HCT116 (cell line): ENCODE measurements at regions not wholly inside any gene's neighbourhood (a gene's known extent, or its start where the extent isn't known, plus 50 kb on each side); places are given as distances from the start of the nearest gene placed in this dataset.
A peak's percentile ranks its signal among the peaks of the same experiment; 100 is the strongest.

ENCODE experiments used
- ATAC-seq: fragments of 200-7000 bp; cut with Tn5 transposase; 2 replicates; pipeline ENCODE4 v1.9.1; 2020; ENCODE audit warnings: mild to moderate bottlenecking, moderate library complexity
- BruUV-seq: library from RNA; stranded (reverse); fragments of 400-500 nt; replicated peaks from 2 replicates; lab custom pipeline; 2021; lab: Mats Ljungman, UMichigan
- CTCF ChIA-PET: fragments of 300-600 bp; sonication (Branson Sonifier 250); formaldehyde crosslinking; loops from one replicate; lab custom pipeline; 2021; ENCODE audit warnings: antibody characterized with exemption; lab: Charles Lee
- POLR2A ChIA-PET: fragments of 300-600, 350-600 bp; sonication (Branson Sonifier 250); formaldehyde crosslinking; loops from one replicate; lab custom pipeline; 2021; ENCODE audit warnings: antibody characterized with exemption; lab: Charles Lee
- RAD21 ChIA-PET, 2 experiments: fragments of 300-600 bp; sonication (Branson Sonifier 250); formaldehyde crosslinking; loops; one replicate each; lab custom pipeline; 2023; ENCODE audit warnings: low total read pairs in 2 of 2; ENCODE audit not compliant: uncharacterized antibody in 2 of 2, unreplicated experiment in 2 of 2, low non-redundant PET in 1 of 2; lab: Charles Lee
- DNase-seq: peaks from one replicate; pipeline ENCODE4 v3.0.0-alpha.2; 2010; ENCODE audit warnings: low read depth, low spot score
- H2AFZ ChIP-seq: fragments of 200-600 bp; shearing (Covaris generic), sonication (generic); 2 replicates; pipeline ENCODE4 v1.6.1; 2017; ENCODE audit warnings: low read depth, mixed run types, mixed read lengths, antibody characterized with exemption, low read length; ENCODE audit not compliant: poor library complexity, severe bottlenecking
- H3K27ac ChIP-seq: 2 replicates; pipeline ENCODE4 v1.5.1; 2012; ENCODE audit warnings: low read depth, low read length
- H3K27me3 ChIP-seq: fragments of 200-600 bp; sonication (generic); 2 replicates; pipeline ENCODE4 v1.6.1; 2016; ENCODE audit warnings: mixed run types, low read length, mixed read lengths; ENCODE audit not compliant: insufficient read depth
- H3K36me3 ChIP-seq, 2 experiments: fragments of 200-500 bp in 1 of 2; fragments of 200-600 bp in 1 of 2; sonication (Bioruptor generic) in 1 of 2; sonication (generic) in 1 of 2; 2 replicates each; pipeline versions ENCODE4 v1.5.1 to v1.6.1; 2014 to 2016; ENCODE audit warnings: low read length in 2 of 2, inconsistent platforms in 1 of 2, mixed read lengths in 1 of 2, mixed run types in 1 of 2; ENCODE audit not compliant: insufficient read depth in 2 of 2, control insufficient read depth in 1 of 2
- H3K4me1 ChIP-seq, 2 experiments: fragments of 200-600 bp in 1 of 2; sonication (generic) in 1 of 2; 2 replicates each; pipeline versions ENCODE4 v1.5.1 to v1.6.1; 2012 to 2017; ENCODE audit warnings: low read length in 2 of 2, inconsistent platforms in 1 of 2, mild to moderate bottlenecking in 1 of 2, mixed read lengths in 1 of 2, mixed run types in 1 of 2, moderate library complexity in 1 of 2; ENCODE audit not compliant: insufficient read depth in 2 of 2, control insufficient read depth in 1 of 2
- H3K4me2 ChIP-seq: fragments of 200-600 bp; sonication (generic); 2 replicates; pipeline ENCODE4 v1.6.1; 2017; ENCODE audit warnings: mixed run types, low read length, mixed read lengths
- H3K4me3 ChIP-seq, 2 experiments: fragments of 200-600 bp in 1 of 2; sonication (generic) in 1 of 2; replicated peaks in 1 of 2; 2 replicates each; pipeline ENCODE4 v1.5.1; 2011 to 2016; ENCODE audit warnings: low read length in 2 of 2, control low read depth in 1 of 2, low read depth in 1 of 2, mild to moderate bottlenecking in 1 of 2, mixed read lengths in 1 of 2, mixed run types in 1 of 2
- H3K79me2 ChIP-seq: fragments of 200-600 bp; sonication (generic); 2 replicates; pipeline ENCODE4 v1.6.1; 2017; ENCODE audit warnings: mild to moderate bottlenecking, mixed run types, low read length, moderate library complexity, mixed read lengths; ENCODE audit not compliant: insufficient read depth
- H3K9ac ChIP-seq: fragments of 200-600 bp; sonication (generic); 2 replicates; pipeline ENCODE4 v1.6.1; 2016; ENCODE audit warnings: low read length, mixed read lengths
- H3K9me2 ChIP-seq: fragments of 200-600 bp; sonication (generic), shearing (Covaris generic); 2 replicates; pipeline ENCODE4 v1.6.1; 2017; ENCODE audit warnings: mixed run types, mild to moderate bottlenecking, moderate library complexity; ENCODE audit not compliant: insufficient read depth
- H3K9me3 ChIP-seq, 2 experiments: fragments of 200-500 bp in 1 of 2; fragments of 200-600 bp in 1 of 2; sonication (Bioruptor generic) in 1 of 2; sonication (generic) in 1 of 2; 2 replicates each; pipeline ENCODE4 v1.6.1; 2014 to 2017; ENCODE audit warnings: low read length in 2 of 2, mixed read lengths in 2 of 2, inconsistent platforms in 1 of 2, low read depth in 1 of 2, mild to moderate bottlenecking in 1 of 2, mixed run types in 1 of 2, moderate library complexity in 1 of 2; ENCODE audit not compliant: control insufficient read depth in 1 of 2, insufficient read depth in 1 of 2
- H4K20me1 ChIP-seq: fragments of 200-600 bp; sonication (generic), shearing (Covaris generic); 2 replicates; pipeline ENCODE4 v1.6.1; 2017; ENCODE audit warnings: mixed run types, mild to moderate bottlenecking, moderate library complexity; ENCODE audit not compliant: insufficient read depth
- CBX3 ChIP-seq: IDR thresholded peaks from 2 replicates; pipeline ENCODE4 v1.6.1; 2012; ENCODE audit warnings: low read depth
- EGR1 ChIP-seq: IDR thresholded peaks from 2 replicates; pipeline ENCODE4 v1.6.1; 2012; ENCODE audit warnings: low read depth
- EZH2phosphoT487 ChIP-seq: fragments of 200-600 bp; IDR thresholded peaks from 2 replicates; pipeline ENCODE4 v1.6.1; 2018; ENCODE audit warnings: antibody characterized with exemption, borderline replicate concordance
- FOSL1 ChIP-seq: IDR thresholded peaks from 2 replicates; pipeline ENCODE4 v1.6.1; 2012; ENCODE audit warnings: low read depth
- JUND ChIP-seq: IDR thresholded peaks from 2 replicates; pipeline ENCODE4 v1.6.1; 2012
- POLR2A ChIP-seq: IDR thresholded peaks from 2 replicates; pipeline ENCODE4 v1.7.0; 2011; ENCODE audit warnings: borderline replicate concordance; ENCODE audit not compliant: insufficient read depth, insufficient read length; ENCODE audit errors: extremely low read depth
- POLR2AphosphoS5 ChIP-seq: IDR thresholded peaks from 2 replicates; pipeline ENCODE4 v1.6.1; 2011; ENCODE audit warnings: mild to moderate bottlenecking, low read depth, low read length, moderate library complexity
- RAD21 ChIP-seq: IDR thresholded peaks from 2 replicates; pipeline ENCODE4 v1.6.1; 2012; ENCODE audit warnings: low read depth, mild to moderate bottlenecking
- SIN3A ChIP-seq: IDR thresholded peaks from 2 replicates; pipeline ENCODE4 v1.6.1; 2012; ENCODE audit warnings: low read depth
- SP1 ChIP-seq: IDR thresholded peaks from 2 replicates; pipeline ENCODE4 v1.6.1; 2012; ENCODE audit warnings: low read depth
- SRF ChIP-seq: IDR thresholded peaks from 2 replicates; pipeline ENCODE4 v1.6.1; 2012; ENCODE audit warnings: low read depth
- YY1 ChIP-seq: IDR thresholded peaks from 2 replicates; pipeline ENCODE4 v1.6.1; 2011; ENCODE audit warnings: low read length, low read depth, moderate library complexity, mild to moderate bottlenecking; ENCODE audit not compliant: insufficient replicate concordance; ENCODE audit errors: extremely low read depth
- ZFX ChIP-seq: fragments of 450-650 bp; IDR thresholded peaks from 2 replicates; pipeline ENCODE4 v1.6.1; 2017
- ZNF274 ChIP-seq: fragments of 200-500 bp; sonication (Bioruptor generic); IDR thresholded peaks from 2 replicates; pipeline ENCODE4 v1.6.1; 2014; ENCODE audit warnings: mild to moderate bottlenecking, low read depth, low read length, inconsistent platforms
- intact Hi-C: fragments of 100-400 bp; cut with micrococcal nuclease; formaldehyde crosslinking; loops from 2 replicates; pipeline ENCODE4 v1.10.0; 2022
- TF ChIP-seq, protein P1 (sequence below): IDR thresholded peaks from 2 replicates; pipeline ENCODE4 v1.6.1; 2011; ENCODE audit warnings: mild to moderate bottlenecking, low read length, moderate library complexity; ENCODE audit not compliant: insufficient replicate concordance; ENCODE audit errors: extremely low read depth

- TF ChIP-seq POLR2A (no peak), JUND (no peak)
- DNase-seq (no peak), ATAC-seq (no peak)
- ChIA-PET CTCF (no interaction called here), RAD21 (no interaction called here), POLR2A (no interaction called here)
- Histone ChIP-seq H2AFZ (no peak overlapping the region), H3K9ac (no peak overlapping the region), H3K9me3 (peaks cover 4 to 14% of the 10 kb centered on the region in 2 experiments; a peak in 2 of 4 replicates), H4K20me1 (no peaks in the 10 kb centered on the region), H3K36me3 (no peaks in the 10 kb centered on the region), H3K27me3 (no peaks in the 10 kb centered on the region), H3K4me2 (no peak overlapping the region), H3K4me1 (no peaks in the 10 kb centered on the region), H3K9me2 (no peaks in the 10 kb centered on the region), H3K79me2 (no peaks in the 10 kb centered on the region), H3K4me3 (no peak overlapping the region), H3K27ac (no peak overlapping the region)
- intact Hi-C loops, result loop anchor here (10.0 kb wide), 1 partner anchor 58 kb away; no protein-coding TSS in a partner anchor
- no TSS peak for BruUV-seq
Measured at GRCh38 chr18:28602391-28602790, 425.5 kb upstream of the CDH2 start.

DNA sequence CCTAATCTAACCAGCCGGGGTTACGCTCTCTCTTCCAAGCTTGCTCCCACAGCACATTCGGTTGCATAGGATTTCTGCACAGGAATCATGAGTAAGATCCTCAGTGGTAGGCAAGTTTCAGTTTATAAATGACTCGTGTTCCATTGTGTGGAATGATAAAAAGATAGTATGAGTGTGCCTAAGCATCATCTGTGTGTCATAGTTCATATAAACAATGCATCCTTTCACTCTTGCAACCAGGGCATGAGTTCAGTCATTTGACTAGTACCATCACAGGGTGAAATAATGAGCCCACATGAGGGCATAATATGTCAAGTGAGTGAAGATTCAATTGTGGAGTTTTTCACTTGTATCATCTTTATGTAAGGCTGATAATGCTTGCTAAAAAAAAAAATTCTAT, 417.1 kb upstream of the CDH2 start:
- BruUV-seq, result no TSS peak
- Histone ChIP-seq H3K9me2 (no peaks in the 10 kb centered on the region), H3K36me3 (no peaks in the 10 kb centered on the region), H3K27me3 (no peaks in the 10 kb centered on the region), H3K27ac (no peak overlapping the region), H2AFZ (no peak overlapping the region), H4K20me1 (no peaks in the 10 kb centered on the region), H3K4me2 (no peak overlapping the region), H3K9ac (no peak overlapping the region), H3K79me2 (no peaks in the 10 kb centered on the region), H3K9me3 (peaks cover 0 to 8% of the 10 kb centered on the region in 2 experiments; a peak in 1 of 4 replicates), H3K4me1 (no peaks in the 10 kb centered on the region), H3K4me3 (no peak overlapping the region)
- intact Hi-C loops, result no loop called here
- no peak for TF ChIP-seq EGR1
- TF ChIP-seq EZH2phosphoT487, result no peak
- no peak for TF ChIP-seq SP1
- TF ChIP-seq ZFX, result no peak
- TF ChIP-seq RAD21, result no peak
- no peak for TF ChIP-seq SRF
- no peak for TF ChIP-seq POLR2AphosphoS5
- TF ChIP-seq ZNF274, result no peak
- TF ChIP-seq, protein P1, sequence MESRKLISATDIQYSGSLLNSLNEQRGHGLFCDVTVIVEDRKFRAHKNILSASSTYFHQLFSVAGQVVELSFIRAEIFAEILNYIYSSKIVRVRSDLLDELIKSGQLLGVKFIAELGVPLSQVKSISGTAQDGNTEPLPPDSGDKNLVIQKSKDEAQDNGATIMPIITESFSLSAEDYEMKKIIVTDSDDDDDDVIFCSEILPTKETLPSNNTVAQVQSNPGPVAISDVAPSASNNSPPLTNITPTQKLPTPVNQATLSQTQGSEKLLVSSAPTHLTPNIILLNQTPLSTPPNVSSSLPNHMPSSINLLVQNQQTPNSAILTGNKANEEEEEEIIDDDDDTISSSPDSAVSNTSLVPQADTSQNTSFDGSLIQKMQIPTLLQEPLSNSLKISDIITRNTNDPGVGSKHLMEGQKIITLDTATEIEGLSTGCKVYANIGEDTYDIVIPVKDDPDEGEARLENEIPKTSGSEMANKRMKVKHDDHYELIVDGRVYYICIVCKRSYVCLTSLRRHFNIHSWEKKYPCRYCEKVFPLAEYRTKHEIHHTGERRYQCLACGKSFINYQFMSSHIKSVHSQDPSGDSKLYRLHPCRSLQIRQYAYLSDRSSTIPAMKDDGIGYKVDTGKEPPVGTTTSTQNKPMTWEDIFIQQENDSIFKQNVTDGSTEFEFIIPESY, result no peak
- no peak for TF ChIP-seq FOSL1
- TF ChIP-seq YY1, result no peak
- no peak for TF ChIP-seq SIN3A
- TF ChIP-seq CBX3, result no peak
- DNase-seq, result peak; percentile 3
- RAD21 ChIA-PET, result no interaction called here
- POLR2A ChIA-PET, result no interaction called here
- no peak for ATAC-seq
- CTCF ChIA-PET, result no interaction called here
